ENCODE measurements at regions not wholly inside any gene's neighbourhood (a gene's known extent, or its start where the extent isn't known, plus 50 kb on each side); places are given as distances from the start of the nearest gene placed in this dataset.

- no peak for TF ChIP-seq NANOG (IDR thresholded peaks at IDR 0.05; ENCODE audit: insufficient read depth, low read depth, low read length, poor library complexity, severe bottlenecking)
These were observed 56.0 kb upstream of the CASZ1 start (continued) for GRCh38 chr1:10852486-10852885.

Data from H1 (cell line).